Erythroblast (primary cell): ENCODE measurements at regions not wholly inside any gene's neighbourhood (a gene's known extent, or its start where the extent isn't known, plus 50 kb on each side); places are given as distances from the start of the nearest gene placed in this dataset.

Source experiments
- GATA1 ChIP-seq: IDR thresholded peaks from 2 replicates; pipeline ENCODE4 v1.6.1; 2011; ENCODE audit warnings: low read depth, mild to moderate bottlenecking, control low read depth, low read length, moderate library complexity
- POLR2A ChIP-seq: IDR thresholded peaks from 2 replicates; pipeline ENCODE4 v1.6.1; 2011; ENCODE audit warnings: mild to moderate bottlenecking, low read length

- TF ChIP-seq GATA1 (no peak), POLR2A (no peak)
These were observed 337.2 kb upstream of the API5 start for GRCh38 chr11:42974510-42975179.
